ENCODE measurements at regions not wholly inside any gene's neighbourhood (a gene's known extent, or its start where the extent isn't known, plus 50 kb on each side); places are given as distances from the start of the nearest gene placed in this dataset.

DNA sequence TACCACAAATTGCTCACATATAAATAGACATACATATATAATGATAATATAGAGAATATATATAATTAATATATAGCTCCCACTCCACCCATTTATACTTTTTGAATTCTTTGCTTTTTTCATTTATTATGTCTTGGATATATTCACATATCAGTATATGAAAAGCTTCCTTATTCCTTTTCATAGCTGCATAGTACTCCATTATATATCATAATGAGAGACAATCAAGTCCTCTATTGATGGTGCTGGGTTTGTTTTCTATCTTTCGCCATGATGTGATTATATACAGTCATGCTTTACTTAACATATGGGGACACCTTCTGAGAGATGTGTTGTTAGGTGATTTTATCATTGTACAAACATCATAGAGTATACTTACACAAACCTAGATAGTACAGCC lies 51.6 kb upstream of the ELL2 start (continued):
- no peak for TF ChIP-seq TFCP2L1 (CRISPR knock-in tag; IDR thresholded peaks at IDR 0.05)
- TF ChIP-seq KDM1A (IDR thresholded peaks at IDR 0.05; ENCODE audit: low read depth), result no peak
- TF ChIP-seq RARB (CRISPR knock-in tag; IDR thresholded peaks at IDR 0.05), result no peak

- Histone ChIP-seq H3K4me1 (peaks cover under 1% of the 10 kb centered on the region; the same call in 2 of the 3 replicates), H3K27ac (no peak overlapping the region), H3K9me3 (no peaks in the 10 kb centered on the region), H3K4me2 (no peak overlapping the region), H3K4me3 (no peak overlapping the region)
- FAIRE-seq, result no peak
- ChIA-PET POLR2A (no interaction called here), CTCF (interaction anchor here (0.9 kb wide), 1 partner anchor 43 kb away, joined by 4 read pairs; no protein-coding TSS in a partner anchor)
- no peak for TF ChIP-seq RARB (CRISPR knock-in tag; IDR thresholded peaks at IDR 0.05)
- no peak for TF ChIP-seq RFX5 (IDR thresholded peaks at IDR 0.05)
- TF ChIP-seq CBX2 (IDR thresholded peaks at IDR 0.05; ENCODE audit: borderline replicate concordance, low read depth), result no peak
- no peak for TF ChIP-seq EHMT2 (IDR thresholded peaks at IDR 0.05; ENCODE audit: low read depth)
- ATAC-seq, result no peak
- no peak for DNase-seq (ENCODE audit: low read depth in 1 of 2, low spot score in 1 of 2)
Measured at GRCh38 chr5:96012399-96012798, 50.7 kb upstream of the ELL2 start.

Small RNA genes lying in the stretch of these regions (small RNA-seq; reads per million reads assigned to genes)
- gene MIR583 (0 to 1.6 (median 0) reads per million in 6 experiments), gene RNU6-524P (0 reads per million in 6 experiments)

Data from A549 (cell line).